Spleen (tissue), 7 donors: ENCODE measurements at regions not wholly inside any gene's neighbourhood (a gene's known extent, or its start where the extent isn't known, plus 50 kb on each side); places are given as distances from the start of the nearest gene placed in this dataset.

Experiments
- POLR2A ChIP-seq, 3 donors: fragments of 450-650 bp; IDR thresholded peaks; one replicate each; pipeline ENCODE4 v1.5.1; 2017; ENCODE audit warnings: antibody characterized with exemption in 3 of 3, mild to moderate bottlenecking in 1 of 3
- POLR2AphosphoS5 ChIP-seq, 3 donors: sonication (generic); formaldehyde crosslinking; IDR thresholded peaks; one replicate each; pipeline ENCODE4 v1.5.1; 2017; ENCODE audit warnings: antibody characterized with exemption in 3 of 3
- TF ChIP-seq, protein P1 (sequence below), 11 experiments: fragments of 200-600 bp in 7 of 11; fragments of 450-650 bp in 4 of 11; sonication (generic) in 4 of 11; IDR thresholded peaks in 8 of 11; conservative IDR thresholded peaks in 3 of 11; 1 replicate in 7 of 11; 2 replicates in 4 of 11; pipeline versions ENCODE4 v1.4.0 to v1.8.0; 2016 to 2021; ENCODE audit warnings: antibody characterized with exemption in 11 of 11, inconsistent platforms in 4 of 11, mild to moderate bottlenecking in 1 of 11
- donor health status: DM: no; HTN: no; CAD: no; lungs with moderate emphysema.
- donor health status: DM: no; HTN: no; CAD: no.
- donor health status: DM: no; HTN: no; CAD: no.

DNA sequence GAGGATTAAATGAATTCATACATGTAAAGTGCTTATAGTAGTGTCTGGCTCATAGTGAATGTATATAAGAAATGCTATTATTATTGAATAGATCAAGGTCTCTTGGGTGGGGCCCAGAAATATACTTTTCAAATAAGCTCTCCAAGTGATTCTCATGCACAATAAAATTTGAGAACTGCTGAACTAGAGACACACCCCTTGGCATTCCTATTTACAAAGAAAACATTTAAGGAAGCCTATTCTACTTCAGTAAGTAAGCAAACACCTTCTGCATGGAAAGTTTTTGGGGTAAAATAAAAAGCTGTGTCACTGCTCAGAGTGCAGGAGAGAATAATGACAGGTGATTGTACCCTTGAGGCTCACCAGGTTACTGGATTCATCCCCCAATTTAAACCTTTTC, 75.2 kb downstream of the EOMES start:
- TF ChIP-seq, protein P1, sequence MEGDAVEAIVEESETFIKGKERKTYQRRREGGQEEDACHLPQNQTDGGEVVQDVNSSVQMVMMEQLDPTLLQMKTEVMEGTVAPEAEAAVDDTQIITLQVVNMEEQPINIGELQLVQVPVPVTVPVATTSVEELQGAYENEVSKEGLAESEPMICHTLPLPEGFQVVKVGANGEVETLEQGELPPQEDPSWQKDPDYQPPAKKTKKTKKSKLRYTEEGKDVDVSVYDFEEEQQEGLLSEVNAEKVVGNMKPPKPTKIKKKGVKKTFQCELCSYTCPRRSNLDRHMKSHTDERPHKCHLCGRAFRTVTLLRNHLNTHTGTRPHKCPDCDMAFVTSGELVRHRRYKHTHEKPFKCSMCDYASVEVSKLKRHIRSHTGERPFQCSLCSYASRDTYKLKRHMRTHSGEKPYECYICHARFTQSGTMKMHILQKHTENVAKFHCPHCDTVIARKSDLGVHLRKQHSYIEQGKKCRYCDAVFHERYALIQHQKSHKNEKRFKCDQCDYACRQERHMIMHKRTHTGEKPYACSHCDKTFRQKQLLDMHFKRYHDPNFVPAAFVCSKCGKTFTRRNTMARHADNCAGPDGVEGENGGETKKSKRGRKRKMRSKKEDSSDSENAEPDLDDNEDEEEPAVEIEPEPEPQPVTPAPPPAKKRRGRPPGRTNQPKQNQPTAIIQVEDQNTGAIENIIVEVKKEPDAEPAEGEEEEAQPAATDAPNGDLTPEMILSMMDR (IDR thresholded peaks at IDR 0.05 in 8 of 11, conservative IDR thresholded peaks at IDR 0.05 in 3 of 11): no peak
- no peak for TF ChIP-seq POLR2A (IDR thresholded peaks at IDR 0.05)
- TF ChIP-seq POLR2AphosphoS5 (IDR thresholded peaks at IDR 0.05): no peak
